NB4 (cell line): ENCODE measurements at regions not wholly inside any gene's neighbourhood (a gene's known extent, or its start where the extent isn't known, plus 50 kb on each side); places are given as distances from the start of the nearest gene placed in this dataset.

ENCODE experiments used
- MYC ChIP-seq: IDR thresholded peaks from 2 replicates; pipeline ENCODE4 v1.6.1; 2011; ENCODE audit warnings: low read depth, low read length
- POLR2A ChIP-seq: IDR thresholded peaks from 2 replicates; pipeline ENCODE4 v1.6.1; 2011; ENCODE audit warnings: mild to moderate bottlenecking; ENCODE audit not compliant: insufficient read length; ENCODE audit errors: extremely low read depth
- TF ChIP-seq, protein P1 (sequence below): IDR thresholded peaks from one replicate; pipeline ENCODE4 v1.5.1; 2012; ENCODE audit warnings: low read depth, low read length
- TF ChIP-seq, protein P2 (sequence below): IDR thresholded peaks from 2 replicates; pipeline ENCODE4 v1.6.1; 2011; ENCODE audit warnings: low read depth, low read length

DNA sequence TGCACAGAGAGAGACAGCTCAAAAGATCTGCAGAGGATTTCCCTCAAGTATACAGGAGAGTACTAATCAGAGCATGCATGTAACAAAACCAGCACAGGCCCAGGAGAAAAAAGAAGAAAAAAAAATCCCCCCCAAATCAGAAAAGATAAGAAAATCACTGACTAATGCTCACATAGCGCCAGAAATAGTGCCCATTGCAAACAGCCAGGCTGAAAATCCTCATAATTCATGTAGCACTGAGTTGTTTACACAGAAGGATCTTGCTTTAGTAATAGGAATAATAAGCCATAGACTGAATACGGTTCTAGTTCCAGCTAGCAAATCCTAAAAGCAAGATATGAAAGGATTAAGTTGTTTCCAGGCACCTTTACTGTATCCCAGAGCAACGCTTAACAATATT, 51.8 kb upstream of the MAGEC2 start:
- TF ChIP-seq, protein P1, sequence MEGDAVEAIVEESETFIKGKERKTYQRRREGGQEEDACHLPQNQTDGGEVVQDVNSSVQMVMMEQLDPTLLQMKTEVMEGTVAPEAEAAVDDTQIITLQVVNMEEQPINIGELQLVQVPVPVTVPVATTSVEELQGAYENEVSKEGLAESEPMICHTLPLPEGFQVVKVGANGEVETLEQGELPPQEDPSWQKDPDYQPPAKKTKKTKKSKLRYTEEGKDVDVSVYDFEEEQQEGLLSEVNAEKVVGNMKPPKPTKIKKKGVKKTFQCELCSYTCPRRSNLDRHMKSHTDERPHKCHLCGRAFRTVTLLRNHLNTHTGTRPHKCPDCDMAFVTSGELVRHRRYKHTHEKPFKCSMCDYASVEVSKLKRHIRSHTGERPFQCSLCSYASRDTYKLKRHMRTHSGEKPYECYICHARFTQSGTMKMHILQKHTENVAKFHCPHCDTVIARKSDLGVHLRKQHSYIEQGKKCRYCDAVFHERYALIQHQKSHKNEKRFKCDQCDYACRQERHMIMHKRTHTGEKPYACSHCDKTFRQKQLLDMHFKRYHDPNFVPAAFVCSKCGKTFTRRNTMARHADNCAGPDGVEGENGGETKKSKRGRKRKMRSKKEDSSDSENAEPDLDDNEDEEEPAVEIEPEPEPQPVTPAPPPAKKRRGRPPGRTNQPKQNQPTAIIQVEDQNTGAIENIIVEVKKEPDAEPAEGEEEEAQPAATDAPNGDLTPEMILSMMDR = no peak
- TF ChIP-seq MYC = no peak
- TF ChIP-seq, protein P2, sequence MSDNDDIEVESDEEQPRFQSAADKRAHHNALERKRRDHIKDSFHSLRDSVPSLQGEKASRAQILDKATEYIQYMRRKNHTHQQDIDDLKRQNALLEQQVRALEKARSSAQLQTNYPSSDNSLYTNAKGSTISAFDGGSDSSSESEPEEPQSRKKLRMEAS = no peak
- TF ChIP-seq POLR2A = no peak
